Lung (tissue), 11 donors: ENCODE measurements at regions not wholly inside any gene's neighbourhood (a gene's known extent, or its start where the extent isn't known, plus 50 kb on each side); places are given as distances from the start of the nearest gene placed in this dataset.

Source experiments
- ATAC-seq: fragments of 200-7000 bp; cut with Tn5 transposase; one replicate; pipeline ENCODE4 v1.9.1; 2020; ENCODE audit warnings: moderate number of reproducible peaks; ENCODE audit not compliant: insufficient read depth, low FRiP score
- DNase-seq, 3 donors: peaks; one replicate each; pipeline ENCODE4 v3.0.0-alpha.2; 2013 to 2017
- H3K27ac ChIP-seq, 2 donors: one replicate each; pipeline ENCODE4 v1.5.1; 2013; ENCODE audit warnings: mild to moderate bottlenecking in 2 of 2, moderate library complexity in 2 of 2, control low read depth in 1 of 2, inconsistent platforms in 1 of 2, low read depth in 1 of 2, low read length in 1 of 2
- H3K27me3 ChIP-seq, 3 donors: one replicate each; pipeline ENCODE4 v1.5.1; 2013; ENCODE audit warnings: low read length in 2 of 3; ENCODE audit not compliant: control insufficient read depth in 3 of 3, insufficient read depth in 3 of 3
- H3K36me3 ChIP-seq, 4 donors: one replicate each; pipeline ENCODE4 v1.5.1; 2013; ENCODE audit warnings: low read length in 4 of 4, mild to moderate bottlenecking in 1 of 4, moderate library complexity in 1 of 4; ENCODE audit not compliant: control insufficient read depth in 4 of 4, insufficient read depth in 4 of 4
- H3K4me1 ChIP-seq, 5 donors: one replicate each; pipeline ENCODE4 v1.5.1; 2013; ENCODE audit warnings: low read length in 5 of 5, mild to moderate bottlenecking in 2 of 5, moderate library complexity in 1 of 5; ENCODE audit not compliant: control insufficient read depth in 5 of 5, insufficient read depth in 5 of 5
- H3K4me3 ChIP-seq: one replicate; pipeline ENCODE4 v1.5.1; 2013; ENCODE audit warnings: mild to moderate bottlenecking, control low read depth, moderate library complexity
- H3K9ac ChIP-seq, 2 donors: one replicate each; pipeline ENCODE4 v1.5.1; 2013; ENCODE audit warnings: low read length in 2 of 2, control low read depth in 1 of 2; ENCODE audit not compliant: insufficient read depth in 1 of 2
- H3K9me3 ChIP-seq, 4 donors: one replicate each; pipeline ENCODE4 v1.5.1; 2013; ENCODE audit warnings: low read length in 3 of 4, mild to moderate bottlenecking in 1 of 4, moderate library complexity in 1 of 4; ENCODE audit not compliant: control insufficient read depth in 4 of 4, insufficient read depth in 3 of 4
- WGBS, 2 donors: extraction: QIAGEN DNeasy Blood & Tissue Kit; methylation state at CpG; one replicate each; pipeline ENCODE4 v1.1.7; 2013; 5-methylcytosine and 5-hydroxymethylcytosine counted together
- TF ChIP-seq, protein P1 (sequence below): IDR thresholded peaks from 2 replicates; pipeline ENCODE4 v1.5.1; 2012; ENCODE audit warnings: mild to moderate bottlenecking; ENCODE audit errors: control extremely low read depth, extremely low read depth
- donor health status: control.
- donor health status: control.
- donor health status: Bipolar disorder and iron deficiency.
- donor health status: healthy.
- donor health status: DM: yes; HTN: yes; CAD: no.

DNA sequence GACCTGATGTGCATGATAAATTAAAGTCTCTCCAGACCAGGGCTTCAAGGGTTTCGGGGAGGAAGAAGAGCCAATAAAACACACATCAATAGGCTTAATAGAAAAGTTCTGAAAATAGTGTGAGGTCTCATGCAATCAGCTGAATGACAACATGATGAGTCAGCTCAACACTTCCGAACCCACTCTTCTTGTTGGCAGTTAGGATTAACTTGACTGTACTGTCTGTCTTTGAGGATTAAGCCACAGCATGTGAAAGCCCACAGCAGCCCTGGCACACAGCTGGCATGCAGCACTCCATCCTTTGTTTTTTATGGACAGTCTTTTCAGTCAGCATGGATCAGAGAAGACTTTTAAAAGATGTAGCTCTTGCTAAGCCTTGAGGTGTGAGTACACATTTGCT is 526.9 kb upstream of the VSTM2A start:
- ATAC-seq (no peak), DNase-seq (no peak)
- WGBS, 2 donors = 80 to 85% methylated on average over 2 of the region's 2 CpGs
- no peaks in the 10 kb centered on the region for H3K4me1 ChIP-seq
- H3K27ac ChIP-seq = no peak overlapping the region
- no peaks in the 10 kb centered on the region for H3K27me3 ChIP-seq
- TF ChIP-seq, protein P1, sequence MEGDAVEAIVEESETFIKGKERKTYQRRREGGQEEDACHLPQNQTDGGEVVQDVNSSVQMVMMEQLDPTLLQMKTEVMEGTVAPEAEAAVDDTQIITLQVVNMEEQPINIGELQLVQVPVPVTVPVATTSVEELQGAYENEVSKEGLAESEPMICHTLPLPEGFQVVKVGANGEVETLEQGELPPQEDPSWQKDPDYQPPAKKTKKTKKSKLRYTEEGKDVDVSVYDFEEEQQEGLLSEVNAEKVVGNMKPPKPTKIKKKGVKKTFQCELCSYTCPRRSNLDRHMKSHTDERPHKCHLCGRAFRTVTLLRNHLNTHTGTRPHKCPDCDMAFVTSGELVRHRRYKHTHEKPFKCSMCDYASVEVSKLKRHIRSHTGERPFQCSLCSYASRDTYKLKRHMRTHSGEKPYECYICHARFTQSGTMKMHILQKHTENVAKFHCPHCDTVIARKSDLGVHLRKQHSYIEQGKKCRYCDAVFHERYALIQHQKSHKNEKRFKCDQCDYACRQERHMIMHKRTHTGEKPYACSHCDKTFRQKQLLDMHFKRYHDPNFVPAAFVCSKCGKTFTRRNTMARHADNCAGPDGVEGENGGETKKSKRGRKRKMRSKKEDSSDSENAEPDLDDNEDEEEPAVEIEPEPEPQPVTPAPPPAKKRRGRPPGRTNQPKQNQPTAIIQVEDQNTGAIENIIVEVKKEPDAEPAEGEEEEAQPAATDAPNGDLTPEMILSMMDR = no peak
- no peak overlapping the region for H3K4me3 ChIP-seq
- peaks cover 0 to 2% (median 0%) of the 10 kb centered on the region in 4 donors for H3K9me3 ChIP-seq
- no peak overlapping the region for H3K9ac ChIP-seq
- no peaks in the 10 kb centered on the region for H3K36me3 ChIP-seq

DNA sequence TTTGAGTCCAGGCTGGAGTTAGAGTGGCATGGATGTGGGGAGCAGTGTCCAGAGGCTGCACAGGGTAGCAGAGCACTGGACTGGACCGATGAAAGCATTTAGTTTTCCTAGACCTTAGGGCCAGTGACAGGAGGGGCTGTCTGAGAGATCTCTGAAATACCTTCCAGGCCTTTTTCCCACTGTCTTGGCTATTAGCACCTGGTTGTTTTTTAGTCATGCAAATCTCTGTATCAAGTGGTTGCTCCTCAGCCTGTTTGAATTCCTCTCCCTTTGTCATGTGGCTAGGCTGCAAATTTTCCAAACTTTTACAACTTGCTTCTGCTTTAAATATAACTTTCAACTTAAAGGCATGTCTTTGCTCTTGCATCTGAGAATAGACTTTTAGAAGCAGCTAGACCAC is 504.3 kb upstream of the VSTM2A start:
- Histone ChIP-seq H3K4me3 (no peak overlapping the region), H3K9me3 (peaks cover 0 to 11% (median 1%) of the 10 kb centered on the region in 4 donors), H3K36me3 (no peaks in the 10 kb centered on the region), H3K27me3 (no peaks in the 10 kb centered on the region), H3K9ac (no peak overlapping the region), H3K4me1 (no peaks in the 10 kb centered on the region), H3K27ac (no peak overlapping the region)
- TF ChIP-seq, protein P1 = no peak
- 79% methylated on average over 1 of the region's 1 CpG for WGBS, 2 donors
- ATAC-seq (no peak), DNase-seq (no peak)

DNA sequence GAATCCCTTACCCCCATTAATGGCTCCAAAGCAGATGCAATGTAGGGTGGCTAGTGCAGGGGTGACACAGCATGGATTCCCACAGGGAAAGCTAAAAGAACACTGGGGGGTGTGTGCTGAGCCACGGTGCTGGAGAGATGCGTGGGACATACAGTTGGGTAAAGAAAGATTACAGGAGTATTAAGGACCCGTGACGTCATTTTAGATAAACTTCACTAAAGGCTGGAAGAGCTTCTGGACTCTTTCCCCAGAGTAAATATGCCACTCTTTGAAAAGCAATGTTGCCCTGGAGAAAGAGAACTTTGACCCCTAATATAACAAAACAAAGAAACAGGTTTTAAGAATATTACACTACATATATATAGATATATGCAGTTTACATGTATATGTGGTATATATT is 481.5 kb upstream of the VSTM2A start:
- ATAC-seq = no peak
- Histone ChIP-seq H3K27me3 (no peaks in the 10 kb centered on the region), H3K4me1 (no peaks in the 10 kb centered on the region), H3K9ac (no peak overlapping the region), H3K36me3 (no peaks in the 10 kb centered on the region), H3K4me3 (no peak overlapping the region), H3K27ac (no peak overlapping the region), H3K9me3 (peaks cover 0 to 1% (median 0%) of the 10 kb centered on the region in 4 donors)
- WGBS, 2 donors = 68 to 79% methylated on average over 4 of the region's 4 CpGs
- TF ChIP-seq, protein P1 = no peak
- no peak for DNase-seq

- H3K27me3 ChIP-seq = no peaks in the 10 kb centered on the region
- 79 to 81% methylated on average over 5 of the region's 5 CpGs for WGBS, 2 donors
- no peak for ATAC-seq
Observed at GRCh38 chr7:54066643-54067042, 475.5 kb upstream of the VSTM2A start.

More at GRCh38 chr7:54066643-54067042, 475.5 kb upstream of the VSTM2A start:
- TF ChIP-seq, protein P1 = no peak
- Histone ChIP-seq H3K4me1 (no peaks in the 10 kb centered on the region), H3K27ac (no peak overlapping the region), H3K4me3 (no peak overlapping the region), H3K9me3 (peaks cover 0 to 2% (median 0%) of the 10 kb centered on the region in 4 donors), H3K9ac (no peak overlapping the region), H3K36me3 (no peaks in the 10 kb centered on the region)
- DNase-seq = no peak
